Testis (tissue), 2 donors: ENCODE measurements at regions not wholly inside any gene's neighbourhood (a gene's known extent, or its start where the extent isn't known, plus 50 kb on each side); places are given as distances from the start of the nearest gene placed in this dataset.

ENCODE experiments used
- POLR2A ChIP-seq: fragments of 450-650 bp; IDR thresholded peaks from one replicate; pipeline ENCODE4 v1.6.1; 2017; ENCODE audit warnings: antibody characterized with exemption, mild to moderate bottlenecking, moderate library complexity
- TF ChIP-seq, protein P1 (sequence below), 3 experiments: fragments of 450-650 bp in 2 of 3; fragments of 200-600 bp in 1 of 3; sonication (generic) in 1 of 3; IDR thresholded peaks; one replicate each; pipeline ENCODE4 v1.5.1; 2016 to 2019; ENCODE audit warnings: antibody characterized with exemption in 3 of 3, mild to moderate bottlenecking in 2 of 3, moderate library complexity in 1 of 3

DNA sequence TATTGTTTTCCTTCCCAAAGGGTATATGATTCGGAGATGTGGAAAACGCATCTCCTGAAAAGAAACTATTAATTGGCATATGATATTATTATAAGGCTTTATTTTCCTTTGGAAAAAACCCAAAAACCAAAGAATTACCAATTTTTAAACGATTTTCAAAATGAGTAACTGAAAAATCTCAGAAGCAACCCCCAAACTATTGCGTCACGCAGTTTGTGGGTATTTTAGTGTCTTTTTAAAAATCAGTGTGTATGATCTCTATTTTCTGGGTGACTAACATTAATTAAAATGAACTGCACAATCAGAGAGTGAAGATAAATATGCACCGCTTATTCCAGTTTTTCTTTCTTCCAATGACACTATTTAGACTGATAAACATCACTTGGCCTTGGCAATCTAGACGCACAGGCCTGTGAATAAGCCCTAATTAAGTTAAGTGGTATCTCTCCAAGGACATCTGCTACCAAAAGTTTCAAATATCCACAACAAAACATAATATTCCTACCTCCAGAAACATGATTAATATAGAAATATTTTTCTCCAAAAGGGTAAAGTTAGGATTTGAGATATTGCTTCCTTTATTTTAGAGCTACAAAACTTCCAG, 511.5 kb upstream of the FAM241A start:
- TF ChIP-seq, protein P1, sequence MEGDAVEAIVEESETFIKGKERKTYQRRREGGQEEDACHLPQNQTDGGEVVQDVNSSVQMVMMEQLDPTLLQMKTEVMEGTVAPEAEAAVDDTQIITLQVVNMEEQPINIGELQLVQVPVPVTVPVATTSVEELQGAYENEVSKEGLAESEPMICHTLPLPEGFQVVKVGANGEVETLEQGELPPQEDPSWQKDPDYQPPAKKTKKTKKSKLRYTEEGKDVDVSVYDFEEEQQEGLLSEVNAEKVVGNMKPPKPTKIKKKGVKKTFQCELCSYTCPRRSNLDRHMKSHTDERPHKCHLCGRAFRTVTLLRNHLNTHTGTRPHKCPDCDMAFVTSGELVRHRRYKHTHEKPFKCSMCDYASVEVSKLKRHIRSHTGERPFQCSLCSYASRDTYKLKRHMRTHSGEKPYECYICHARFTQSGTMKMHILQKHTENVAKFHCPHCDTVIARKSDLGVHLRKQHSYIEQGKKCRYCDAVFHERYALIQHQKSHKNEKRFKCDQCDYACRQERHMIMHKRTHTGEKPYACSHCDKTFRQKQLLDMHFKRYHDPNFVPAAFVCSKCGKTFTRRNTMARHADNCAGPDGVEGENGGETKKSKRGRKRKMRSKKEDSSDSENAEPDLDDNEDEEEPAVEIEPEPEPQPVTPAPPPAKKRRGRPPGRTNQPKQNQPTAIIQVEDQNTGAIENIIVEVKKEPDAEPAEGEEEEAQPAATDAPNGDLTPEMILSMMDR (IDR thresholded peaks at IDR 0.05) = no peak
- no peak for TF ChIP-seq POLR2A
